Gastrocnemius medialis (tissue), 4 donors: ENCODE measurements at regions not wholly inside any gene's neighbourhood (a gene's known extent, or its start where the extent isn't known, plus 50 kb on each side); places are given as distances from the start of the nearest gene placed in this dataset.

Source experiments
- POLR2A ChIP-seq, 2 donors: fragments of 450-650 bp; IDR thresholded peaks; one replicate each; pipeline ENCODE4 v1.6.1; 2017; ENCODE audit warnings: antibody characterized with exemption in 2 of 2, mild to moderate bottlenecking in 2 of 2, moderate library complexity in 2 of 2
- TF ChIP-seq, protein P1 (sequence below), 5 experiments: fragments of 450-650 bp in 3 of 5; fragments of 200-600 bp in 2 of 5; sonication (generic) in 2 of 5; IDR thresholded peaks in 4 of 5; conservative IDR thresholded peaks in 1 of 5; 1 replicate in 4 of 5; 2 replicates in 1 of 5; pipeline ENCODE4 v1.5.1; 2016 to 2019; ENCODE audit warnings: antibody characterized with exemption in 5 of 5, mild to moderate bottlenecking in 3 of 5, moderate library complexity in 3 of 5

DNA sequence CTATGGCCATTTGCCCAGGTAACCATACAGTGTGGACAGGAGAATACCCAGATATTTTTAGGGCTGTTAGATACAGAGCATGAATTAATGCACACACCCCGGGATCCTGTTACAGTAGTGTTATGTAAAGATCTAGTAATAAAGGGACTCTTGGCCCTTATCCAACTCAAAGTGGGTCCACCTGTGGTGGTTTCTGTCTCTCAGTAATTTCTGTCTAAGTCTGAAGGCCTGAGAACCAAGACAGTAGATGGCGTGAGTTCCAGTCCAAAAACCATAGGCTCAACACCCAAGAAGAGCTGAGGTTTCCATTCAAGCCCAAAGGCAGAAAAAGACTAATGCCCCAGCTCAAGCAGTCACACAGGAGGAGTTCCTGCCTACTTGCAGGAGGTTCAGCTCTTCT, 277.7 kb downstream of the ZEB1 start:
- TF ChIP-seq, protein P1, sequence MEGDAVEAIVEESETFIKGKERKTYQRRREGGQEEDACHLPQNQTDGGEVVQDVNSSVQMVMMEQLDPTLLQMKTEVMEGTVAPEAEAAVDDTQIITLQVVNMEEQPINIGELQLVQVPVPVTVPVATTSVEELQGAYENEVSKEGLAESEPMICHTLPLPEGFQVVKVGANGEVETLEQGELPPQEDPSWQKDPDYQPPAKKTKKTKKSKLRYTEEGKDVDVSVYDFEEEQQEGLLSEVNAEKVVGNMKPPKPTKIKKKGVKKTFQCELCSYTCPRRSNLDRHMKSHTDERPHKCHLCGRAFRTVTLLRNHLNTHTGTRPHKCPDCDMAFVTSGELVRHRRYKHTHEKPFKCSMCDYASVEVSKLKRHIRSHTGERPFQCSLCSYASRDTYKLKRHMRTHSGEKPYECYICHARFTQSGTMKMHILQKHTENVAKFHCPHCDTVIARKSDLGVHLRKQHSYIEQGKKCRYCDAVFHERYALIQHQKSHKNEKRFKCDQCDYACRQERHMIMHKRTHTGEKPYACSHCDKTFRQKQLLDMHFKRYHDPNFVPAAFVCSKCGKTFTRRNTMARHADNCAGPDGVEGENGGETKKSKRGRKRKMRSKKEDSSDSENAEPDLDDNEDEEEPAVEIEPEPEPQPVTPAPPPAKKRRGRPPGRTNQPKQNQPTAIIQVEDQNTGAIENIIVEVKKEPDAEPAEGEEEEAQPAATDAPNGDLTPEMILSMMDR (IDR thresholded peaks at IDR 0.05 in 4 of 5, conservative IDR thresholded peaks at IDR 0.05 in 1 of 5) = no peak
- no peak for TF ChIP-seq POLR2A (IDR thresholded peaks at IDR 0.05)
